ENCODE measurements at regions not wholly inside any gene's neighbourhood (a gene's known extent, or its start where the extent isn't known, plus 50 kb on each side); places are given as distances from the start of the nearest gene placed in this dataset.
"Not testable (repeated sequence)": the region's sequence is repeated elsewhere in the genome, so short reads cannot be mapped to it uniquely, and the experiment has no call there.

DNA sequence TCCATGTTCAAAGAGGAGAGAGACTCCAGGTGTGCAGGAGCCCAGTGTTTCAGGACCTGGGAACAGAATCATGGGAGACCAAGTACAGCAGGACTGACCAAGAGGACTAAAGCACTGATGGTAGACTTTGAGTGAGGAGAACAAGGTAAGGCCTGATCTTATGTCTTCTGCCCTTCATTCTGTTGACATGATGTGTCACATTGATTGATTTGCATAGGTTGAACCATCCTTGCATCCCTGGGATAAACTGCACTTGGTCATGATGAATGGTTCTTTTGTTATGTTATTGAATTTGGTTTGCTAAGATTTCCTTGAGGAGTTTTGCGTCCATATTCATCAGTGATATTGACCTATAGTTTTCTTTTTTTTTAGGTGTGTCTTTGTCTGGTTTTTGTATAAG is 497.0 kb downstream of the TMEM121 start:
- WGBS: 85% methylated on average over 1 of the region's 1 CpG
- Histone ChIP-seq H3K4me1 (no peaks in the 10 kb centered on the region), H3K27ac (no peak overlapping the region), H3K36me3 (no peaks in the 10 kb centered on the region), H3K27me3 (no peaks in the 10 kb centered on the region), H3K9me3 (no peaks in the 10 kb centered on the region), H3K4me3 (no peak overlapping the region)
- TF ChIP-seq EP300 (IDR thresholded peaks at IDR 0.05) (no peak), CTCF (IDR thresholded peaks at IDR 0.05) (no peak), POLR2A (IDR thresholded peaks at IDR 0.05) (no peak), POLR2AphosphoS5 (IDR thresholded peaks at IDR 0.05) (no peak)
- no peak for DNase-seq (ENCODE audit: low spot score in 2 of 2)

DNA sequence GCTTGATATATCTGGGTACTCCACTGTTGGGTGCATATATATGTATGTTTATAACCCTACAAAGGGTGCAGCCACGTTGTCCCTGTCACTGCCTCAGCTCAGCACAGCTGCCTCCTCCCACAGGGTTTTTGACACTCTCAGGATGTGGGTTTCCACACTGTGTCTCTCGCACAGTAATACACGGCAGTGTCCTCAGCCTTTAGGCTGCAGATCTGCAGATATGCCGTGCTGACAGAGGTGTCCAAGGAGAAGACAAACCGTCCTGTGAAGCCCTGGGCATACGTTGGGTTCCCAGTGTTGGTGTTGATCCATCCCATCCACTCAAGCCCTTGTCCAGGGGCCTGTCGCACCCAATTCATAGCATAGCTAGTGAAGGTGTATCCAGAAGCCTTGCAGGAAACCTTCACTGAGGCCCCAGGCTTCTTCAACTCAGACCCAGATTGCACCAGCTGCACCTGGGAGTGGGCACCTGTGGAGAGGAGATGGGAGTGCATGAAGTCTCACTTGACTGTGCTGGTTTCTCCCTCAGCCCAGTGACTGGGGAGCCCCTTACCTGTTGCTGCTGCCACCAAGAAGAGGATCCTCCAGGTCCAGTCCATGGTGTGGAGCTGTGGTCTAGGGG is 498.7 kb downstream of the TMEM121 start:
- no peak for DNase-seq (ENCODE audit: low spot score in 2 of 2)
- Histone ChIP-seq H3K27ac (no peak overlapping the region), H3K36me3 (no peaks in the 10 kb centered on the region), H3K27me3 (peaks cover 3% of the 10 kb centered on the region), H3K9me3 (no peaks in the 10 kb centered on the region), H3K4me1 (no peaks in the 10 kb centered on the region), H3K4me3 (no peak overlapping the region)
- no peak for TF ChIP-seq EP300 (IDR thresholded peaks at IDR 0.05)
- no peak for TF ChIP-seq POLR2AphosphoS5 (IDR thresholded peaks at IDR 0.05)
- TF ChIP-seq CTCF (IDR thresholded peaks at IDR 0.05): no peak
- WGBS: 43% methylated on average over 5 of the region's 7 CpGs

DNA sequence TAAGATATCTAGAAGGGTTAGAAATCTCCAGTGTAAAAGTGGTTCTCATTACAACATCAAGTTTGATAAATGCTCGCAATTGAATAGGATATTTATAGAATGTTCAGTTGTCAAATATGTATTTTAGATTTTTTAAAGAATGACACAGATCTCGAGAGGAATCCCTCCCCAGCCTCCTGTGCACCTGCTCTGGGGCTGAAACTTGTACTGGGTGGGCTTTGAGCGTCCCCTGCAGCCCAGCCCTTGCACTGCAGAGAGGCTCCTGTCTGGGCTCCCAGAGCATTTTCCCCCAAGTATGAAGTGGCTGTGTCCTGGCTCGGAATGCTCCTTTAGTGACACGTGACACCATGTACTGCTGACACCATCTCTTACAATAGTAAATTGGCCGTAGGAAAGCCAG is 499.6 kb downstream of the TMEM121 start:
- peaks cover 3% of the 10 kb centered on the region for H3K27me3 ChIP-seq
- H3K36me3 ChIP-seq: no peaks in the 10 kb centered on the region
- no peak for DNase-seq (ENCODE audit: low spot score in 2 of 2)
- H3K4me3 ChIP-seq: no peak overlapping the region
- WGBS: 42% methylated on average over 6 of the region's 6 CpGs
- TF ChIP-seq EP300 (IDR thresholded peaks at IDR 0.05): no peak
- H3K9me3 ChIP-seq: no peaks in the 10 kb centered on the region
- H3K27ac ChIP-seq: no peak overlapping the region
- H3K4me1 ChIP-seq: no peaks in the 10 kb centered on the region

DNA sequence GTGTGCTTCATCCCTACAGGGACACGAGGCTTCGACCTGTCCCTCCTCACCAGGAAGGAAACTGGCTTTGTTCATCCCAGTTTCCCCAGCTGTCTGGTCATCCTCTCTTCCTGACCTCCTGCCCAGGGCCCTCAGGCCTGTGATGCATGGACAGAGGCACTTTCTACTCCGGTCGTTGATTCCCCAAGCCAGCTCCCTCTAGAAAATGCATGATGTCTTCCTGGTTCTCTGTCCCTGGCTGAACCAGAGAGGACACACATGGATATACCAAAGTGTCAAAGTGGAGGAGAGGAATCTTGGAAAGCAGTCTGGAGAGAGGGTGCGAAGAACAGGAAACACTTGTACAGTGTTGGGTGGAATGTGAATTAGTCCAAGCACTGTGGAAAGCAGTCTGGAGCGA is 501.4 kb downstream of the TMEM121 start:
- WGBS: 81% methylated on average over 6 of the region's 6 CpGs
- DNase-seq (ENCODE audit: low spot score in 2 of 2); H3K27me3 ChIP-seq; H3K36me3 ChIP-seq; H3K4me1 ChIP-seq; H3K4me3 ChIP-seq; H3K27ac ChIP-seq; H3K9me3 ChIP-seq: not testable (repeated sequence)

GRCh38 chr14:106029959-106030358 is 503.6 kb downstream of the TMEM121 start:
- Histone ChIP-seq H3K4me3 (no peak overlapping the region), H3K36me3 (no peaks in the 10 kb centered on the region), H3K4me1 (no peaks in the 10 kb centered on the region), H3K27me3 (peaks cover 3% of the 10 kb centered on the region), H3K9me3 (no peaks in the 10 kb centered on the region), H3K27ac (no peak overlapping the region)
- DNase-seq (ENCODE audit: low spot score in 2 of 2): no peak
- 83% methylated on average over 4 of the region's 4 CpGs for WGBS
- TF ChIP-seq CTCF (IDR thresholded peaks at IDR 0.05) (no peak), POLR2AphosphoS5 (IDR thresholded peaks at IDR 0.05) (no peak), POLR2A (IDR thresholded peaks at IDR 0.05) (no peak), EP300 (IDR thresholded peaks at IDR 0.05) (no peak)

DNA sequence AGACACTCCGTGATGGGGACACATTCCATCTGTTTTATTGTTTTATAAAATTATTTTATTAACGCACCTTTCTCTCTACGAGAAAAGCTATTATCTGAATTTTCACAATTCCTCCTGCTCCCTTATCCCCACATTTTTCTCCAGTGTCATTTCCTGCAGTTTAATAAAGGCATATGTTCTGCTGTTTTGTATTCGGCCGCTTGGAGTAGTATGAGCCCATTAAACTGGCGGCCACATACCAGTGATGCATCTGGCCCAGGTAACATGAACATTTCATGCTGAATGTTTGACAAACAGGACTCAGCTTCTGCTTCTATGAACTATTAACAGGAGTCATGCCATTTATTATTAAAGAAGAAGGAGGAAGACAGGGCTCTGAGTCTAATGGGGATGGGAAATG is 511.0 kb downstream of the TMEM121 start:
- TF ChIP-seq EP300 (IDR thresholded peaks at IDR 0.05): no peak
- TF ChIP-seq POLR2A (IDR thresholded peaks at IDR 0.05): no peak
- no peak for TF ChIP-seq CTCF (IDR thresholded peaks at IDR 0.05)
- no peak for TF ChIP-seq POLR2AphosphoS5 (IDR thresholded peaks at IDR 0.05)
- H3K27me3 ChIP-seq: peaks cover 16% of the 10 kb centered on the region
- no peaks in the 10 kb centered on the region for H3K36me3 ChIP-seq
- no peak overlapping the region for H3K27ac ChIP-seq
- WGBS: 83% methylated on average over 6 of the region's 6 CpGs
- no peak overlapping the region for H3K4me3 ChIP-seq
- no peaks in the 10 kb centered on the region for H3K4me1 ChIP-seq
- H3K9me3 ChIP-seq: no peaks in the 10 kb centered on the region
- no peak for DNase-seq (ENCODE audit: low spot score in 2 of 2)
